Neural progenitor cell (in vitro differentiated cells): ENCODE measurements at regions not wholly inside any gene's neighbourhood (a gene's known extent, or its start where the extent isn't known, plus 50 kb on each side); places are given as distances from the start of the nearest gene placed in this dataset.

Source experiments
- EZH2 ChIP-seq: fragments of 200-600 bp; sonication (generic); IDR thresholded peaks from 2 replicates; pipeline ENCODE4 v1.6.1; 2017; ENCODE audit warnings: antibody characterized with exemption, mild to moderate bottlenecking, moderate library complexity
- EZH2phosphoT487 ChIP-seq: fragments of 200-600 bp; sonication (generic); IDR thresholded peaks from 2 replicates; pipeline ENCODE4 v1.6.1; 2017; ENCODE audit warnings: antibody characterized with exemption
- TF ChIP-seq, protein P1 (sequence below): fragments of 200-600 bp; sonication (generic); IDR thresholded peaks from 2 replicates; pipeline ENCODE4 v1.5.1; 2017; ENCODE audit warnings: antibody characterized with exemption, mild to moderate bottlenecking

DNA sequence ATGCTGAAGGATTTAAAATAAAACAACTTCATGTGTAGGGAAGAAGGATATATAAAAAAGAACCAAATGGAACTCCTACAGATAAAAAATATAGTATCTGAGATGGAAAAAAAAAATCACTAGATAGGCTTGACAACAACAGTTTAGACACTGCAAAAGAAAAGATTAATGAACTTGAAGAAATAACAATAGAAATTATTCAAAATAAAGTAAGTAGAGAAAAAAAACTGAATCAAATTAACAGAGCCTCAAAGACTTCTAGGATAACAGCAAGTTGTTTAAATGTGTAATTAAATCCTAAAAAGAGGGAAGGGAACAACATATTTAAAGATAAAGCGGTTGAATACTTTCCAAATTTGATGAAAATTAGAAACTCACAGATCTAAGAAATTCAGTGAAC, 316.3 kb upstream of the ECI2 start:
- TF ChIP-seq, protein P1, sequence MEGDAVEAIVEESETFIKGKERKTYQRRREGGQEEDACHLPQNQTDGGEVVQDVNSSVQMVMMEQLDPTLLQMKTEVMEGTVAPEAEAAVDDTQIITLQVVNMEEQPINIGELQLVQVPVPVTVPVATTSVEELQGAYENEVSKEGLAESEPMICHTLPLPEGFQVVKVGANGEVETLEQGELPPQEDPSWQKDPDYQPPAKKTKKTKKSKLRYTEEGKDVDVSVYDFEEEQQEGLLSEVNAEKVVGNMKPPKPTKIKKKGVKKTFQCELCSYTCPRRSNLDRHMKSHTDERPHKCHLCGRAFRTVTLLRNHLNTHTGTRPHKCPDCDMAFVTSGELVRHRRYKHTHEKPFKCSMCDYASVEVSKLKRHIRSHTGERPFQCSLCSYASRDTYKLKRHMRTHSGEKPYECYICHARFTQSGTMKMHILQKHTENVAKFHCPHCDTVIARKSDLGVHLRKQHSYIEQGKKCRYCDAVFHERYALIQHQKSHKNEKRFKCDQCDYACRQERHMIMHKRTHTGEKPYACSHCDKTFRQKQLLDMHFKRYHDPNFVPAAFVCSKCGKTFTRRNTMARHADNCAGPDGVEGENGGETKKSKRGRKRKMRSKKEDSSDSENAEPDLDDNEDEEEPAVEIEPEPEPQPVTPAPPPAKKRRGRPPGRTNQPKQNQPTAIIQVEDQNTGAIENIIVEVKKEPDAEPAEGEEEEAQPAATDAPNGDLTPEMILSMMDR = no peak
- TF ChIP-seq EZH2 (no peak), EZH2phosphoT487 (no peak)
